Stimulated activated CD4-positive, alpha-beta T cell treated with anti-CD3 and anti-CD28 coated beads, TNF-alpha, amount 100 ng/mL, for 48 hours (primary cell): ENCODE measurements at regions not wholly inside any gene's neighbourhood (a gene's known extent, or its start where the extent isn't known, plus 50 kb on each side); places are given as distances from the start of the nearest gene placed in this dataset.
"Not testable (repeated sequence)": the region's sequence is repeated elsewhere in the genome, so short reads cannot be mapped to it uniquely, and the experiment has no call there.

ENCODE experiments used
- DNase-seq, 3 donors: peaks; one replicate each; pipeline ENCODE4 v3.0.0-alpha.2; 2020; ENCODE audit warnings: low read depth in 3 of 3

DNA sequence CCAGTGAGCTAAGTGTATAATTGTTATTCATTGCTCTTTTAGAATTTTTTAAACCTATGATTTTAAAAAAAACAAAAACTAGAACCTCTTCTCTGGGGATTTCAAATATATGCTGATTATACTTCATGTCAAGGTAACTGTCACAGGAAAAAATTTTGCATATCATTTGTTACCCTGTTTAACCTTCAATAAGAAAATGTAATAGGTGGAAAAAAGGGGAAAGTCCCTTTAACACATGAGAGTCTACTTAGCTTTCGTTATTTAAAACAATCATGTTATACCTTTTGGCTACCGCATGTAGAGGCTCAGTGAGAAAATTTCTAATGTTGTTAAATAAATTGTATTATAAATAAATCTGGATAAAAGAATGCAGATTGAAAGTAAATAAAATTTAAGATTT, 190.1 kb upstream of the AKR1E2 start:
- no peak for DNase-seq

DNA sequence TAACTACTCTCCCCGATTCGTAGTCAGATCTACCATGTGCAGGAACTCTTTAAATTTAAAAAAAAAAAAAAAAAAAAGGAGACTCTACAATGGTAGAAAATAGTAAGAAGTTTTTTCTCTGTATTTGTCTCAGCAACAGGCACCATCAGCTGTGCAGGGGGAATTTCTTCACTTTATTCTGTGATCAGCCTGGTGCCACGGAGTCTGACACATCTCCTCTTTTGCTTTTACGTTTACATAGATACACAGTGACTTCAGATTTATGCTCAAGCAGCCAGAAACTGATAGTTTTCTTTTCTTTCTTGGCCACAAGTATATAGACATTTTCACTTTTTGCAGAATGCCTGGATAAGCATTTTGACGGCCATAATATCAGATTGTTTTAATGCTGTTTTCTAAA, 190.6 kb upstream of the AKR1E2 start:
- DNase-seq: no peak

DNA sequence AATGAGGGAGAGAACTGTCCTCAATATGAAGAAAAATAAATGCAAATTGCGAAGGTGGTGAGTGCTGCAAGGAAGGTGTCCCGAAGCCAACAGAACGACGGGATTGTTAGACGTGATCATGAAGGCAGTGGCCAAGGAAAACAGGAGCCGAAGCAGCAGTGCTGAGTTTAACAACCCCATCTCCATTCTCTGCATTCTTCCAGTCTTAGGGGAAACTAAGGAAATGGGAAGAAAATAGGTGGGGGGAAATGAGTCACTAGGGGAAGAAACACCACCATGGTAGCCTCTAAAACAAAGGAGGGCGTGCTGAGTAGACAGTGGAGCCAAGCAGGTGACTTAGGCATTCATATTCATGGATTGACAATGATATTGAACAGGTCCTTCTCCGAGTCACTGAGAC, 192.2 kb upstream of the AKR1E2 start:
- DNase-seq: no peak

DNA sequence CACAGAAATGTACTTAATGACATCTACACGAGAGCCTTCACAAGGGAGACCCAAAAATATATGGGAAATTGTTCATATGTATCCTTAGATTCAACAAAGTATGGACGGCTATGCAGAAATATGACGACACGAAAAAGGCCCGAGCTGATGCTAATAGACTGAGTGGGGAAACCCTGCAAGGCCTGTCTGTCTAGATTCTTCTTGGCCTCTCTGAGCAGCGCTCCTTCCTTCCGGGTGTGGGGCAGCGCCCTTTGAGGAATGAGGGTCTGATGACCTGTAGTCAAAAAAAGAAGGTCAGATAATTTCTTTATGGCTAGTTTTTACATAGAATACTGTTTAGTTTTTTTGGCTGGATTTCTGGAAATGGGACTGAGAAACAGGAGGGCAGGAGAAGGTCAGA, 192.8 kb upstream of the AKR1E2 start:
- no peak for DNase-seq

DNA sequence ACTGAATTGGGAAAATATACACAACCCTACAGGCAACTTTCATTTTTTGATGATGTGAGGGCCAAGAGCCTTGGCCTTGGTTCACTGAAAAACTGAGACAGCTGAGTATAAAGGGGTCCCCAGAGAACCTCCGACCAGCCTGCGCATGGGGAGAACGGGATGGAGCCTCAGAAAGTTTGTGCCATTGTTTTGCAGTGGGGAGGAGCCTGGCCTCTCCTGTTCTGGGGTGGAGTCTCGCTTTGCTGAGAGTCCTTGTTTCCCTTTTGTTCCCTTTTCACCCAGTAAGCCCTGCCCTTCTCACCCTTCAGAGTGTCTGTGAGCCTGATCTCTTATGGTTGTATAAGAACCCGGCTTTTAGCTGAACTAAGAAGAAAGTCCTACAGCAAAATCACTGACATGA, 193.2 kb upstream of the AKR1E2 start:
- no peak for DNase-seq

DNA sequence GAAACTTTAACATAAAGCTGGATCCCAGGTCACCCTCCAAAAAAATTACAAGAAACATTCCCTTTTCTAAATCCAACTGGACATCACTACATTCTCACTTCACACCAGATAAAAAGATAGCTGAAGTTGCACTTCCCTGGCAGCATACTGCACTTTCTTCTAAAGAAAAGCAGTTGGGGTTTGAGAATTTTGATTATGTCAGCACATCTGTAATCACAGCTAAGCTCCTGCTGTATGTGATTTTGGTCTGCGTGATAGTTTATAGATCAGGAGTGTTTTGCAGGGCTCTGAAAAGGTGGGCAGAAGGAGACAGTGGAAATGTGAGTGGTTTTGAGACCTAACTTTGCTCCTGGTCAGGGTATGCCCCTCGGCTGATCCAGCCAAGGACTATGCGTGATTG, 199.1 kb upstream of the AKR1E2 start:
- no peak for DNase-seq

DNA sequence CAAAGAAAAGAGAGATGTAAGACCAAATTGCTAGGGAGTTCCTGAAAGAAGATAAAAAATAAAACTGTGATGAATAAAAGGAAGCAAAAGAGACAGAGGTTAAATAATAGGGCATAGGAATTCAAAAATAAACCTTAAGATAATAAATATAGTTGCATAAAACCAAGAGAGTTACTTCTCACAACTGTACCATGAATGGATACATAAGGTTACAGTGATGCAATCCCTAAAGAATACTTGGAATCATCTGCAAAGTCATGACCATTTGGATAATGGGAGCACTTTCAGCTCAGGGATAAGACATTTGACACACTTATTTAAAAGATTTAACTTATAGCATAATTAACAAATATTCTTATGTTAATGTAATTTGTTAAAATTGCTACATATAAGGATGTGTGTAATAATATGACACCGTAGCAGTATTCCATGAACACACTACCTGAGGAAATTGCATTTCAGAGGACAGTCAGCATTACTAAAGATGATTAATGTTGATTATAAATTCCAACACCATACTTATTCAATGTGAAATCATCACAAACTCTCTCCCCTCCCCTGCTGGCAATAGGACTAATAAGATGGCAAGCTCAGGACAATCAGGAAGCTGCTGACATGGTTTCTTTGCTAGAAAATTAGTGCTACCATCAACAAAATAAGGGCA, 202.1 kb upstream of the AKR1E2 start:
- DNase-seq: no peak

DNA sequence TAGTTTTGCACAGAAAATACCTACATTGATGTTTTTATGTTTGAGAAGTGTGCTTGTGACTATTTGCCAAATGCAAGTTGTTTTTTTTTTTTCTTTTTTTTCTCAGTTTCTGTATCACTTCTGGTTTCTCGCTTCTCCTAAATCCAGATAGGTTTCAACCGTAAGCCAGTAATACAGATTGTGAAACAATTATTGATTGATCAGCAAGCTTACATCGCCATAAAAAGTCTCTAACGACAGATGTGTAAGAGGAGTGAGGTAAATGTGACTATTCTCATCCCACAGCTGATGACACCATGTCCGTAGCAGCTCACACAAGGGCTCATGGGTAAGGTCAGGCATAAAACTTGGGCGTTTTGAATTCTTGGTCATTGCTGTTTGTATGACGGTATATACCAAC, 202.8 kb upstream of the AKR1E2 start:
- DNase-seq: no peak

DNA sequence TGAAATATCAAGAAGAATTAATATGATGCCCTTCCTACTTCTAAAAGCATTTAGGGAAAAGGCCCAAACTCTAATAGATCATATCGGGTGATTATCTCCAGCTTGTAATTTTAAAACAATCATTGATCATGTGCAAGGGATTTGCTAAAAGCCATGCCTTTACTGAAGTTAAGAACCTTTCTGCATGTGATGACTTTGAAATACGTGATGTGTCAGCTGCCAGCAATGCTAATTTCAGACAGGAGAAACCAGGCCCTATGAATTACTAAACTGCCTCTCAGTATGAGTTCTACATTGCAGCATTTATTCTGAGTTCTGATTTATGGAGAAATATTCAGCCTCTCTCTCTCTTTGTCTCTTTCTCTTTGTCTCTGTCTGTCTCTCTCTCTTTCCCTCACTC, 203.6 kb upstream of the AKR1E2 start:
- DNase-seq: no peak

DNA sequence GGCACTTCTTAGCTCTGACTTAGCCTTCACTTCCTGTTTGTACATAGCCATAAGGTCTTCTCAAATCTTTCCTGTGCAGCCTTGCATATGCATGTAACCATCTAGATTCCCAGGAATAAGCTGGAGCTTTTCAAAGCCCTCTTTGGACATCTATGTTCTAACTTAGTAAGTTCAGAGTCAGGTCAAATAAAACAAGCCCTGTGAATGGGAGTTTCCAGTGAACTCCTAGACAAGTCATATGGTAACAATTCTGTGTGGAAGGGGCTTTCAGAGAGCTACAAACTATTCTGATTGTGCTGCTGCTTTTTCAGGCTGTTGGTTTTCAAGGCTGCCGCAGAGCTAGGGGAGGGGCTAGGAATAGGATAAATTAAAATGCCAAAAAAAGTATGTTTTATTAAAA, 208.4 kb upstream of the AKR1E2 start:
- DNase-seq: no peak

DNA sequence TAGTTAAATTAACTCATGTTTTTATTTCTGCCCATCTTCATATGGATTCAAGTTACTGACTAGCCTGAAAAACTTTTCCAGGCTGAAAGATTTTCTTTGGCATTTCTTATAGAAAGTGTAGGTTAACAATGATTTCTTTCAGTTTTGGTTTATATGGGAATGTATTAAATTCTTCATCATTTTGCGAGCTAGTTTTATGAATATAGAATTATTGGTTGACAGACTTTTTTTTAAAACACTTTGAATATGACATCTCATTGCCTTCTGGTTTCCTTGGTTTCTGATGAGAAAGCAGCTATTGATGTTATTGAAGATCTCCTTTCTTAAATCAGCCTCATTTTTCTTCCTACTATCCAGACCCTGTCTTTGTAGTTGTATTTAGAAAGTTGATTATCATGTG, 211.0 kb upstream of the AKR1E2 start:
- DNase-seq: no peak

DNA sequence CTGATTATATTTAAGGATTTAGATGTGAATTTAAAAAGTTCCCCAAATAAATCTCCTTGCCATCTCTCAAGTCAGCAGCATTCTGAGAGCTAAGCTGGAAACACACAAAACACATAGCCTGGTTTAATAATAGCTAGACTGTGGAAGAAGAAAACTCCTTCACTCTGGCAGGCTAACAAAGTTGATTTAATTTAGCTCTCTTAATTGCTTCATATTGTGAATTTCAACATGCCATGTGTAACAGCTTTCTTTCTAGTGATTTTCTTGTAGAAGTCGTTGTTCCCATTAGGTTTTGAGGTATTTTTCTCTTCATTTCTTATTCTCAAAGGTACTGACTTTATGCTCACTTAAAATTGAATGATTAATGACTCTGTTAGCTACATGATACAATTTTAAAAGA, 216.8 kb upstream of the AKR1E2 start:
- DNase-seq: no peak

DNA sequence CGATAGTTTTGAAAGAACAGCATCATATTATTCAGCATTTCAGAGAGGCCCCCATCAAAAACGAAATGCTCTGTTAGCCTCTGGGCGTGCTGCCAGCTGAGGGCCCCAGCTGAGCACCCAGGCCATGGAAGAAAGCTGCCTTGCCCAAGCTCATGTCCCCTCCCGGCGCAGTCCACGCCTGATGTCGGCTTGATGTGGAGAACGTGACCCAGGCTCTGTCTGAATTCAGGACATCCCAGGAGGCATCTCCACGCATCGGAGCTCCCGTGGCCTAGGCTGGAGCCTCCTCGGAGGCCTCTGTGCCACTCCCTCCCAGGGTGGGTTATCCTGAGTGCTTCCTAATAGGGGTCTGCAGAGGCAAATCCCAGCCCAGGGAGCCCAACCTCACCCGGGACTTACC, 218.3 kb upstream of the AKR1E2 start:
- DNase-seq: no peak

DNA sequence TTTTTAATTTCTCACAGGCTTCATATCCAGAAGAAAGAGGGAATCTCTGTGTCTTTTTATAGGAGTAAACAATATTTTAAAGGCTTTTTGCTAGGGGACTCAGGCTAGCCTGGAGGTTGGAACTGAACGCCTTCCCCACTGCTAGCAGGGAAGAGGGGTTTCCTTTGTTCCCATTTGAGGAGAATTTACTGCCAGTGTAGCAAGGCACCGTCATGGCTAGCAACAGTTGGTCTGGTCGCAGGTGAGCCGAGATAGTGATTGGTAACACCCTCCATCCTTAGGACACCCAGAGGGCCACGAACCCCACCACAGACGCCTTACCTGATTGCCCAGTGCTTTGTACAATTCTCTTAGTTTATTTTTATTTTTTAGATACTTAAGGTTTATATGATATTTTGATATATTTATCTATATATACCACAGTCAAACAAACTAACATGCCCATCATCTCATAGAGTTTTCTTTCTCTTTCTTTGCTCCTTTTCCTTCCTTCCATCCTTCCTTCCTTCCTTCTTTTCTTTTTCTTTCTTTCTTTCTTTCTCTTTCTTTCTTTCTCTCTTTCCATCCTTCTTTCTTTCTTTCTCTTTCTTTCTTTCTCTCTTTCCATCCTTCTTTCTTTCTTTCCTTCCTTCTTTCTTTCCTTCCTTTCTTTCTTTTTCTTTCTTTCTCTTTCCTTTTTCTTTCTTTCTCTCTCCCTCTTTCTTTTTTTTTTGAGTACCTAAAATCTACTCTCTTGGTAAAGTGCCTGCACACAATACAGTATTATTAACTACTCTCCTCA, 219.0 kb upstream of the AKR1E2 start:
- no peak for DNase-seq

DNA sequence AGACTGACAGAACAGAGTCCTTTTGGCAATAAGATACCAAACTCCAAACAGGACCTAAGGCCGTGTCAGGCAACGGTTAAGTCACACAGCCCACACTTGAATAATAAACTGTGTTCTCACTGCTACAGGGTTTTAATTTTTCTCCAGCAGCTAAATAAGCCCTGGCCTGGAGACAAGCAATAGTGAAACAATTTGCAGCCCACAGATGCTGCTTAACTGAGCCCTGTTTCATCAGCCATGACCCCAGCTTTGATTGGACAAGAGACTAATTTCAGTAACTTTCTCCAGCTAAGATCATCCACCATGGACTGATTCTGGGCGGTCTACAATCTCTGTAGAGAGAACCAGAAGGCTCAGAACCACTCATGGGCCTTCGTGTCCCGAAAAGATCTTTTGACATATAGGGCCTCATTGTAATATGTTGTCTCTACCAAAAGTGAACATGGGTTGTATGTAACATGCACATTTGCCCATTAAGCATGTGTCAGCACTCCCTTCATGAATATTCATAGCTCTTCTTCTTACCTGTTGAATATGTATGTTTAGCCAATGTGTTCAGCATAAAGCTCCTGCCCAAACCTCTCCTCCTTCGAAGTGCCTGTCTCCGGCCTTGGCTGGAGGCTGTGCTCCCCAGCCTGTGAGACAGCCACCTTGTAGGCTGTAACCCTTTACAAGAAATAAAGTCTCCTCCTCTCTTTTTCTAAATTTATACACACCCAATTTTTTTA, 223.1 kb upstream of the AKR1E2 start:
- DNase-seq: no peak

DNA sequence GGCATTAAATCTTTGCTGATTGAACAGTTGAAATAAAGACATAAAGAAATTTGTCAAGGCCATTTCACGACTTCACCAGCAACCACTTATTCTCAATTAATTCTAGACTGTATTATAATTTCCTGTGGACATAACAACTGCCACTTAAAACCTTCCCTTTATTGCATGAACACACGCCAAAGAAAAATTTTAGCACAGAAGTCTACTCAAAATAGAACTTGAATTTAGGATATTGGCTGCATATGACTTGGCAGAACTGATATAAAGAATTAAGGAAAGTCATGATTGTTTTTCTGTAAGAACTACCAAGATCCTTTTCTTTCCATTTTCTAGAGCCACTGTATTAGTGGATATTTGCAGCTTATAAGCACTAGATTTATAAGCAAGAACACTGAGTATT, 226.5 kb upstream of the AKR1E2 start:
- DNase-seq: no peak

DNA sequence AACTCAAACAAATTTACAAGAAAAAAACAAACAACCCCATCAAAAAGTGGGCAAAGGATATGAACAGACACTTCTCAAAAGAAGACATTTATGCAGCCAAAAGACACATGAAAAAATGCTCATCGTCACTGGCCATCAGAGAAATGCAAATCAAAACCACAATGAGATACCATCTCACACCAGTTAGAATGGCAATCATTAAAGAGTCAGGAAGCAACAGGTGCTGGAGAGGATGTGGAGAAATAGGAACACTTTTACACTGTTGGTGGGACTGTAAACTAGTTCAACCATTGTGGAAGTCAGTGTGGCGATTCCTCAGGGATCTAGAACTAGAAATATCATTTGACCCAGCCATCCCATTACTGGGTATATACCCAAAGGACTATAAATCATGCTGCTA, 228.1 kb upstream of the AKR1E2 start:
- DNase-seq: not testable (repeated sequence)

DNA sequence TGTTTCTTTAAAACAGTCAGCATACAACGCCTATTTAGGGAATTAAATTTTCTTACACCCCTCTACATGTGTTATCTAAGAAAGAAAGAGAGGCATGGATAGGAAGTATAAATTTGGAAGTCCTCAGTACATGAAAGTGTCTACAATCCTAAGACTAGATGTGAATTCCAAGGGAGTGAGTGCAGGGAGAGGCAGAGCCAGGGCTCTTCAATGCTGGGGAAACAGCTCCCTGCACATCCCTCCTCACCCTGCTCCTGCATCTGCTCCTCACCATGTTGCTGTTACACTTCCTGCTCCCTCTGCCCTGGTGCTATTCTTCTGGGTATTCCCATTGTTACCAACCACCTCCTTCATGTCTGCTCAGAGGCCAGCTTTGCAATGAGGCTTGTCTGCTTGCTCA, 229.1 kb upstream of the AKR1E2 start:
- no peak for DNase-seq

DNA sequence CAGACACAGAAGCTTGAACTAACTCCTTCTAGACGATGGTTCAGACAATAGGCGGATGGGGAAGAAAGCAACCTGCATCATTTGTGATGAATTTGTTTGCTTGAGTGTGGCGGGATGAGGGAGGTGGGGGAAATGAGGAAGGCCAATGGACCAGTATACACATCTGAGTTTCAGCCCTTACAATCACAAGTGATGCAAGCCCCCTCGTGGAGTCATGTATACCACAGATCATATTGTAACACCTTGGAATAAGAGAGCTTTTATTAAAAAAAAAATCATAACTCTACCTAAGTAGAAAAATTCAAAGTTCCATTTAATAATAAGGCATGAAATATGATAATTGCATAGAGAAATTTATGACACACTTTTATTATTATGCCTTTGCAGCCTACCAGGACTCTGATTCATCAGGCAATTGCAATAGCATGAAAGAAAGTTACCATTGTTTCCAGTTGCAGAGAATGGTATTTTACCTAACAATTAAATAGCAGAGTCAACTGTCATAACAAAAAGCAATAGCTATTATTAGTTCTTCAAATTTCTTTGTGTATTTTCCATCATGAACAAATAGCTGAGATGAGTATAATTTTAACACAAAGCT, 230.2 kb upstream of the AKR1E2 start:
- no peak for DNase-seq

DNA sequence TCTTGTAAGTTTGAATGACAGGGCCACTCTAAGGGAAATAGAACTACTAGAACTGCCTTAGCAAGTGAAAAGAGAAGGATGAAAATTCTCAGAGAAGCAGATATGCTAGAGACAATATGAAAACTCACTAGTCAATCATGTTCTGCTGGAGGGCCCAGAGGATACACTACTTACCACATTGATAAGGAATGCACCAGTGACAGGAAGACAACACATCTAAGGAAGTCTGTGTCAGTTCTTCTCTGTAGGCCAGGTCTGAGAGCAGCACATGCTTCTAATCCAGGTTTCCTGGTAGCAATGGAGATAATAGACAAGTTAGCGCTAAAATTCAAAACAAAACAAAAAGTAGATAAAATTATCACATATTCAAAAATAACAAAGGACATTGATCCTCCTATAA, 235.2 kb upstream of the AKR1E2 start:
- no peak for DNase-seq

DNA sequence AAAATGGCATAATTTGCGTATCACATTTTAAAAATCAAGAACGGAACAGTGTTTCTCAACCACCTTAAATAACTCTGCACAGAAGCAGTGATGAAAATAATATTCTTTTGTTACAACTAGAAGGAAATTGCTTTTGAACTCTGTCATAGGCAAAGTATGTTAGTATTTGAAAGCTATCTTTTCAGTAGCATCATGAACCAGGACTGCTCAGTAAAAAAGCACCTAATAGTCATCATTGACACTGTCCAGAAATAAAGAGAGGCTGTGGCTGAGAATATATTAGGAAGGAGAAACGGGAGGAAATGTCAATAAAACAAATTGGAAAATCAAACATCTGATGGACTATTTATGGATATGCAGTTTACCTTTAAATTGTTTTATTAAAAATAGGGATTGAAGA, 237.2 kb upstream of the AKR1E2 start:
- DNase-seq: no peak

DNA sequence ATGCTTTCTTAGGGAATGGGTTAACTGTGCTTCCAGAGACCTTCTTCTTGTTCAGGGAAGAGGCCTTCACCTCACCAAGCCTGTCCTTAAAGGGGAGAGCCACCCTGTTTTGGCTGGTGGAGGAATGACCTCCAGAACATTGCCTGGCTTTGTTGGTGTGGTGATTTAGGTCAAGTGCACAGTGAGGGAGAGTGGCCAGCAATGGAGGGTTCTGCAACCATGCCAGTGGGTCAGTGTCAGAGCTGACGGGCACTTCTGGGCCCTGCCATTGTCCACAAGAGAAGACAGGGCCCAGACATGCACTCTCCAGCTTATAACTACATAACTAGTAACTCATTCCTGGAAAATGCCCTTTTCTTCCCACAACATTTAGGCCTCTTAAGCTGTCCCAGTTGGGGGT, 238.5 kb upstream of the AKR1E2 start:
- no peak for DNase-seq

DNA sequence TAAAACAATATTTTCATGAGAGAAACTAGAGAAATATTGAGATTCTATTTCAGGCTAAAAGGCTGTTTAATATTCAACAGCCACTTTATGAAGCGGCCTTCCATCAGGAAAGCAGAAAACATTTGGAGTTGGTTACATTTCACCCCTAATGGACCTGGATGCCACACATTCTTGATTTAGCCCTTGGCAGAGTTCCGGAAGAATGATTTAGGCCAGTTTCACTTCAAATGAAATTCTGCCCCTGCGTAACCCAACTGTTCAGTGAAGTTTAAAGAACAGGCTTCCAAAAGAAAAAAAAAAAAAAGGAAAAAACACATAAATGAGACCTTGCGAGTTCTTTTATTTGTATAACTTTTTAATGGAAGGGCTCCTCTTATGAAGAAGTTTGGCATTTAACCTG, 239.2 kb upstream of the AKR1E2 start:
- DNase-seq: no peak
